ENCODE measurements at regions not wholly inside any gene's neighbourhood (a gene's known extent, or its start where the extent isn't known, plus 50 kb on each side); places are given as distances from the start of the nearest gene placed in this dataset.

DNA sequence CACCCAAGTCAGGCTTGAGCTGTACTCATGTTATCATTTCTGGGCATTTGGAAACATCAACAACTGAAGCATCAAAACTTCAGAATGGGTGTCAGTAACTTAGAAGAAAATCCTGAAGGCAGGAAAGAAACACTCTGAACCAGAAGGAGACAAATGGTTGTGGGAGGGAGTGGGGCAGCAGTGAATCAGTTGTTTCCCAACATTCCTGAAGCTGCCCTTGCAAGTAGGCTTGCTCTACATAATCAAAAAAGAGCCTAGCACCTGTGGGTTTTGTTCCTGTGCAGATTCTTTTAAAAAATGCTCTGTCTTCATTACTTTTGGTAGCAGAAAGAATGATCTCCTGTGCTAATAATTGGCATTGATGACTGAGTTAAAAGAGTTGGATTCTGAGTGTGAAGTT lies 424.2 kb upstream of the GRIA1 start (continued):
- TF ChIP-seq, protein P1, sequence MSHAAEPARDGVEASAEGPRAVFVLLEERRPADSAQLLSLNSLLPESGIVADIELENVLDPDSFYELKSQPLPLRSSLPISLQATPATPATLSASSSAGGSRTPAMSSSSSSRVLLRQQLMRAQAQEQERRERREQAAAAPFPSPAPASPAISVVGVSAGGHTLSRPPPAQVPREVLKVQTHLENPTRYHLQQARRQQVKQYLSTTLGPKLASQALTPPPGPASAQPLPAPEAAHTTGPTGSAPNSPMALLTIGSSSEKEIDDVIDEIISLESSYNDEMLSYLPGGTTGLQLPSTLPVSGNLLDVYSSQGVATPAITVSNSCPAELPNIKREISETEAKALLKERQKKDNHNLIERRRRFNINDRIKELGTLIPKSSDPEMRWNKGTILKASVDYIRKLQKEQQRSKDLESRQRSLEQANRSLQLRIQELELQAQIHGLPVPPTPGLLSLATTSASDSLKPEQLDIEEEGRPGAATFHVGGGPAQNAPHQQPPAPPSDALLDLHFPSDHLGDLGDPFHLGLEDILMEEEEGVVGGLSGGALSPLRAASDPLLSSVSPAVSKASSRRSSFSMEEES (CRISPR knock-in tag; IDR thresholded peaks at IDR 0.05): no peak
- TF ChIP-seq ZBTB7B (CRISPR knock-in tag; IDR thresholded peaks at IDR 0.05) (no peak), ZNF563 (CRISPR knock-in tag; IDR thresholded peaks at IDR 0.05) (no peak), THYN1 (CRISPR knock-in tag; IDR thresholded peaks at IDR 0.05; ENCODE audit: borderline replicate concordance, low read depth) (no peak), ZNF558 (CRISPR knock-in tag; IDR thresholded peaks at IDR 0.05; ENCODE audit: borderline replicate concordance) (no peak)
- TF ChIP-seq, protein P2, sequence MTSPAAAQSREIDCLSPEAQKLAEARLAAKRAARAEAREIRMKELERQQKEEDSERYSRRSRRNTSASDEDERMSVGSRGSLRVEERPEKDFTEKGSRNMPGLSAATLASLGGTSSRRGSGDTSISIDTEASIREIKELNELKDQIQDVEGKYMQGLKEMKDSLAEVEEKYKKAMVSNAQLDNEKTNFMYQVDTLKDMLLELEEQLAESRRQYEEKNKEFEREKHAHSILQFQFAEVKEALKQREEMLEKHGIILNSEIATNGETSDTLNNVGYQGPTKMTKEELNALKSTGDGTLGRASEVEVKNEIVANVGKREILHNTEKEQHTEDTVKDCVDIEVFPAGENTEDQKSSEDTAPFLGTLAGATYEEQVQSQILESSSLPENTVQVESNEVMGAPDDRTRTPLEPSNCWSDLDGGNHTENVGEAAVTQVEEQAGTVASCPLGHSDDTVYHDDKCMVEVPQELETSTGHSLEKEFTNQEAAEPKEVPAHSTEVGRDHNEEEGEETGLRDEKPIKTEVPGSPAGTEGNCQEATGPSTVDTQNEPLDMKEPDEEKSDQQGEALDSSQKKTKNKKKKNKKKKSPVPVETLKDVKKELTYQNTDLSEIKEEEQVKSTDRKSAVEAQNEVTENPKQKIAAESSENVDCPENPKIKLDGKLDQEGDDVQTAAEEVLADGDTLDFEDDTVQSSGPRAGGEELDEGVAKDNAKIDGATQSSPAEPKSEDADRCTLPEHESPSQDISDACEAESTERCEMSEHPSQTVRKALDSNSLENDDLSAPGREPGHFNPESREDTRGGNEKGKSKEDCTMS (CRISPR knock-in tag; conservative IDR thresholded peaks at IDR 0.05): no peak

DNA sequence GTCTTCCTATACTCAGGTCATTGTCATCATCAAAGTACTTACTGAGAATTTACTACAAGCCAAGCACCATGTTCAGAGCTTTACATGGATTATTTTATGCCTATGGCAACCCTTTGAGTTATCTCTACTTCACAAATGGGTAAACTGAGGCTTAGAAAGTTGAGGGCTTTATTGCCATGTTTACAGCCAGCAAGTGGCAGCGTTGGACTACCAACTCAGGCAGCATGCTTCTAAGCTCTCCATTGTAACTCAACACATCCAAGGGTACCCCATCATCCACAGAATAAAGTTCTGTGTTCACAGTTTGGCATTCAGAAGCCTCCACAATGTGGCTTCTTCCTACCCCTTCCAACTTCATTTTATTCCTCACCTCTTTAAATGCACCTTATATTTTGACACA lies 422.6 kb upstream of the GRIA1 start:
- no peak for TF ChIP-seq ZNF468 (CRISPR knock-in tag; IDR thresholded peaks at IDR 0.05)
- TF ChIP-seq, protein P3, sequence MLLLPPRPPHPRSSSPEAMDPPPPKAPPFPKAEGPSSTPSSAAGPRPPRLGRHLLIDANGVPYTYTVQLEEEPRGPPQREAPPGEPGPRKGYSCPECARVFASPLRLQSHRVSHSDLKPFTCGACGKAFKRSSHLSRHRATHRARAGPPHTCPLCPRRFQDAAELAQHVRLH (CRISPR knock-in tag; IDR thresholded peaks at IDR 0.05; ENCODE audit: borderline replicate concordance, low read depth): no peak
- no peak for TF ChIP-seq XBP1 (CRISPR knock-in tag; IDR thresholded peaks at IDR 0.05)
- no peak for TF ChIP-seq ELF3 (CRISPR knock-in tag; IDR thresholded peaks at IDR 0.05)
- TF ChIP-seq POGZ (CRISPR knock-in tag; IDR thresholded peaks at IDR 0.05): no peak
- TF ChIP-seq RFXANK (CRISPR knock-in tag; IDR thresholded peaks at IDR 0.05): no peak
- no peak for TF ChIP-seq PHB2 (IDR thresholded peaks at IDR 0.05; ENCODE audit: partially characterized antibody)
- no peak for TF ChIP-seq NR3C1 (CRISPR knock-in tag; IDR thresholded peaks at IDR 0.05)
- TF ChIP-seq RELA (CRISPR knock-in tag; IDR thresholded peaks at IDR 0.05): no peak
- TF ChIP-seq ZNF501 (CRISPR knock-in tag; IDR thresholded peaks at IDR 0.05): no peak
- TF ChIP-seq ZNF10 (CRISPR knock-in tag; IDR thresholded peaks at IDR 0.05; ENCODE audit: borderline replicate concordance, low read depth): no peak
- CTCF ChIA-PET (ENCODE audit: low intra/inter-chr PET ratio, low total read pairs): no interaction called here

More for the DNA sequence above, 422.6 kb upstream of the GRIA1 start:
- BruUV-seq (replicated peaks): no TSS peak
- Histone ChIP-seq H3K27me3 (ENCODE audit: control insufficient read depth in 1 of 2, insufficient read depth in 2 of 2, low read length in 2 of 2) (no peaks in the 10 kb centered on the region), H3K36me3 (replicated peaks in 1 of 2; ENCODE audit: control insufficient read depth in 1 of 2, insufficient read depth in 2 of 2, low read length in 2 of 2) (no peaks in the 10 kb centered on the region), H3K79me2 (ENCODE audit: insufficient read depth, low read length) (no peaks in the 10 kb centered on the region), H2AFZ (ENCODE audit: low read length) (no peak overlapping the region), H3K9ac (ENCODE audit: insufficient read depth, low read depth, low read length) (no peak overlapping the region), H4K20me1 (ENCODE audit: insufficient read depth, low read length) (no peaks in the 10 kb centered on the region), H3K4me1 (ENCODE audit: insufficient read depth, low read length) (no peaks in the 10 kb centered on the region), H3K9me3 (ENCODE audit: low read length) (peaks cover 65% of the 10 kb centered on the region), H3K27ac (ENCODE audit: extremely low read length, insufficient read depth, low read length) (no peak overlapping the region), H3K4me2 (ENCODE audit: low read depth, low read length) (no peak overlapping the region), H3K4me3 (replicated peaks in 1 of 3; ENCODE audit: insufficient read depth in 1 of 3, low read depth in 2 of 3, low read length in 3 of 3) (no peak overlapping the region)
- ATAC-seq: no peak
- POLR2A ChIA-PET: no interaction called here
- whole genome bisulfite sequencing (ENCODE audit: low lambda C conversion rate): 0% methylated on average over 1 of the region's 1 CpG
- intact Hi-C loops (cut with micrococcal nuclease; ENCODE audit: unreplicated experiment) (no loop called here), in situ Hi-C loops (cut with HindIII; ENCODE audit: extremely low pct_ligation_motif_present, low pct_unique_long_range_greater_than_20kb) (no loop called here)
- no peak for DNase-seq (ENCODE audit: low spot score)
- FAIRE-seq: no peak
